ENCODE measurements at regions not wholly inside any gene's neighbourhood (a gene's known extent, or its start where the extent isn't known, plus 50 kb on each side); places are given as distances from the start of the nearest gene placed in this dataset.

- TF ChIP-seq STAT1 (conservative IDR thresholded peaks at IDR 0.05) (no peak), SKIL (IDR thresholded peaks at IDR 0.05; ENCODE audit: low read depth, poor library complexity, severe bottlenecking) (no peak)
These were observed 267.4 kb upstream of the EXOC2 start (continued) for GRCh38 chr6:960356-960755.

- Histone ChIP-seq H3K4me3 (no peak overlapping the region), H3K36me3 (ENCODE audit: control insufficient read depth in 2 of 2, insufficient read depth in 2 of 2, low read length in 1 of 2) (no peaks in the 10 kb centered on the region), H4K20me1 (ENCODE audit: control insufficient read depth, insufficient read depth) (no peaks in the 10 kb centered on the region), H3K27ac (ENCODE audit: control insufficient read depth, insufficient read depth) (no peak overlapping the region), H3K79me2 (ENCODE audit: control insufficient read depth, insufficient read depth, low read length) (no peaks in the 10 kb centered on the region), H3K9ac (ENCODE audit: control insufficient read depth, insufficient read depth, low read length) (no peak overlapping the region), H3K4me2 (ENCODE audit: control insufficient read depth, insufficient read depth) (no peak overlapping the region), H3K9me3 (replicated peaks; ENCODE audit: control insufficient read depth, insufficient read depth, low read length) (no peaks in the 10 kb centered on the region), H2AFZ (ENCODE audit: control insufficient read depth, low read depth, low read length) (no peak overlapping the region), H3K27me3 (replicated peaks in 1 of 2; ENCODE audit: control insufficient read depth in 2 of 2, insufficient read depth in 2 of 2, low read length in 1 of 2) (no peaks in the 10 kb centered on the region; a peak in 3 of 4 replicates), H3K4me1 (ENCODE audit: control insufficient read depth, insufficient read depth, low read length) (no peaks in the 10 kb centered on the region)
- ChIA-PET RAD21 (ENCODE audit: unreplicated experiment) (no interaction called here), POLR2A (no interaction called here), CTCF (no interaction called here), SMC1A (ENCODE audit: uncharacterized antibody, unreplicated experiment) (interaction anchor here (1.4 kb wide), 1 partner anchor 15 kb away, joined by 4 read pairs; no protein-coding TSS in a partner anchor)
- in situ Hi-C loops (cut with MboI) (no loop called here), intact Hi-C loops (cut with micrococcal nuclease; ENCODE audit: unreplicated experiment) (no loop called here)
- FAIRE-seq = no peak
- WGBS (ENCODE audit: insufficient coverage, insufficient replicate concordance, low lambda C conversion rate, missing lambda C conversion rate) = 60% methylated on average over 5 of the region's 5 CpGs
- TF ChIP-seq USF2 (IDR thresholded peaks at IDR 0.05; ENCODE audit: borderline replicate concordance, low read depth, low read length) (no peak), CBX5 (IDR thresholded peaks at IDR 0.05; ENCODE audit: low read depth) (no peak), NFXL1 (IDR thresholded peaks at IDR 0.05; ENCODE audit: borderline replicate concordance) (no peak), CBFB (IDR thresholded peaks at IDR 0.05; ENCODE audit: low read depth) (no peak), CEBPB (IDR thresholded peaks at IDR 0.05; ENCODE audit: borderline replicate concordance in 1 of 2, low read depth in 2 of 2, low read length in 2 of 2) (no peak), IRF5 (IDR thresholded peaks at IDR 0.05; ENCODE audit: borderline replicate concordance) (no peak)
- ATAC-seq = no peak
- DNase-seq (ENCODE audit: low read depth, low spot score) = no peak
- BruUV-seq (replicated peaks) = no TSS peak
These were observed 265.5 kb upstream of the EXOC2 start for GRCh38 chr6:958488-958887.

Measured in GM12878 (cell line).